PFSK-1 (cell line): ENCODE measurements at regions not wholly inside any gene's neighbourhood (a gene's known extent, or its start where the extent isn't known, plus 50 kb on each side); places are given as distances from the start of the nearest gene placed in this dataset.

Experiments used
- SIN3A ChIP-seq: IDR thresholded peaks from 2 replicates; pipeline ENCODE4 v1.6.1; 2012; ENCODE audit warnings: mild to moderate bottlenecking, low read length, moderate library complexity, borderline replicate concordance; ENCODE audit not compliant: insufficient read depth
- TAF1 ChIP-seq: IDR thresholded peaks from 2 replicates; pipeline ENCODE4 v1.6.1; 2012; ENCODE audit warnings: low read length, control low read depth, borderline replicate concordance; ENCODE audit not compliant: insufficient read depth
- TF ChIP-seq, protein P1 (sequence below), 2 experiments: IDR thresholded peaks; 2 replicates each; pipeline versions ENCODE4 v1.6.1 to v1.8.0; 2011 to 2012; ENCODE audit warnings: low read depth in 2 of 2, low read length in 2 of 2, control low read depth in 1 of 2, inconsistent platforms in 1 of 2, mild to moderate bottlenecking in 1 of 2, moderate library complexity in 1 of 2; ENCODE audit not compliant: insufficient read depth in 1 of 2

DNA sequence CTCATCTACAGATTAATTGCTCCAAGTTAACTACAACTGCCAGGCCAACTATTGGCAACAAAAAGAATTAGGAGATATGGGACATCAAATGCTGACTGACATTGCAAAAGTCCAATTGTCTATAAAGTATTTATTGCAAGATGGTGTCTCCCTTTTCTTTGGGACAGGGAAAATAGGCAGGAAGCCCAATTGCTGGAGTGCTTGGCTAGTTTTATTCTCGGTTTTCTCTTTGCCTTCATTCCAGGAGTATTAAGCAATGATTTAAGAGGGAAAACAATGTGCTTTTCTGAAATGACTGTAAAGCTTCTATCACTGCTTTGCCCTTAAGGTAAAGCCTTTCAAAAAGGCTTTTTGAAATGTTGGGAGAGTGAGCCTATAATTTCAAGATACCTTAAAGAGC, 62.8 kb upstream of the DIAPH2 start:
- TF ChIP-seq SIN3A (no peak), TAF1 (no peak)
- TF ChIP-seq, protein P1, sequence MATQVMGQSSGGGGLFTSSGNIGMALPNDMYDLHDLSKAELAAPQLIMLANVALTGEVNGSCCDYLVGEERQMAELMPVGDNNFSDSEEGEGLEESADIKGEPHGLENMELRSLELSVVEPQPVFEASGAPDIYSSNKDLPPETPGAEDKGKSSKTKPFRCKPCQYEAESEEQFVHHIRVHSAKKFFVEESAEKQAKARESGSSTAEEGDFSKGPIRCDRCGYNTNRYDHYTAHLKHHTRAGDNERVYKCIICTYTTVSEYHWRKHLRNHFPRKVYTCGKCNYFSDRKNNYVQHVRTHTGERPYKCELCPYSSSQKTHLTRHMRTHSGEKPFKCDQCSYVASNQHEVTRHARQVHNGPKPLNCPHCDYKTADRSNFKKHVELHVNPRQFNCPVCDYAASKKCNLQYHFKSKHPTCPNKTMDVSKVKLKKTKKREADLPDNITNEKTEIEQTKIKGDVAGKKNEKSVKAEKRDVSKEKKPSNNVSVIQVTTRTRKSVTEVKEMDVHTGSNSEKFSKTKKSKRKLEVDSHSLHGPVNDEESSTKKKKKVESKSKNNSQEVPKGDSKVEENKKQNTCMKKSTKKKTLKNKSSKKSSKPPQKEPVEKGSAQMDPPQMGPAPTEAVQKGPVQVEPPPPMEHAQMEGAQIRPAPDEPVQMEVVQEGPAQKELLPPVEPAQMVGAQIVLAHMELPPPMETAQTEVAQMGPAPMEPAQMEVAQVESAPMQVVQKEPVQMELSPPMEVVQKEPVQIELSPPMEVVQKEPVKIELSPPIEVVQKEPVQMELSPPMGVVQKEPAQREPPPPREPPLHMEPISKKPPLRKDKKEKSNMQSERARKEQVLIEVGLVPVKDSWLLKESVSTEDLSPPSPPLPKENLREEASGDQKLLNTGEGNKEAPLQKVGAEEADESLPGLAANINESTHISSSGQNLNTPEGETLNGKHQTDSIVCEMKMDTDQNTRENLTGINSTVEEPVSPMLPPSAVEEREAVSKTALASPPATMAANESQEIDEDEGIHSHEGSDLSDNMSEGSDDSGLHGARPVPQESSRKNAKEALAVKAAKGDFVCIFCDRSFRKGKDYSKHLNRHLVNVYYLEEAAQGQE (IDR thresholded peaks at IDR 0.05; ENCODE audit: insufficient read depth in 1 of 2, low read depth in 2 of 2, low read length in 2 of 2), result no peak
